OCI-LY3 (cell line): ENCODE measurements at regions not wholly inside any gene's neighbourhood (a gene's known extent, or its start where the extent isn't known, plus 50 kb on each side); places are given as distances from the start of the nearest gene placed in this dataset.

Experiments used
- H2AFZ ChIP-seq: fragments of 200-600, 300-600 bp; shearing (Covaris generic); 2 replicates; pipeline ENCODE4 v1.6.0; 2014; ENCODE audit warnings: antibody characterized with exemption, low read depth, low read length
- H3K27ac ChIP-seq: fragments of 200-600, 300-600 bp; sonication (generic); 2 replicates; pipeline ENCODE4 v1.5.1; 2014; ENCODE audit warnings: mild to moderate bottlenecking, low read length, moderate library complexity, mixed read lengths
- H3K27me3 ChIP-seq: fragments of 200-600, 300-600 bp; sonication (generic); 2 replicates; pipeline ENCODE4 v1.6.1; 2014; ENCODE audit warnings: low read depth, low read length, mixed read lengths
- H3K36me3 ChIP-seq: fragments of 200-600, 300-600 bp; sonication (generic); replicated peaks from 2 replicates; pipeline ENCODE3; 2014; ENCODE audit warnings: low read depth, low read length, mixed read lengths
- H3K4me1 ChIP-seq: fragments of 300-600, 200-600 bp; sonication (generic); 2 replicates; pipeline ENCODE4 v1.6.1; 2014; ENCODE audit warnings: low read length, mixed read lengths
- H3K4me2 ChIP-seq: fragments of 200-600, 300-600 bp; sonication (generic); 2 replicates; pipeline ENCODE4 v1.6.1; 2014; ENCODE audit warnings: low read length, mixed read lengths
- H3K4me3 ChIP-seq: fragments of 300-600, 200-600 bp; sonication (generic); 2 replicates; pipeline ENCODE4 v1.5.1; 2014; ENCODE audit warnings: antibody characterized with exemption, mild to moderate bottlenecking, low read length, moderate library complexity
- H3K79me2 ChIP-seq: fragments of 300-600, 200-600 bp; shearing (Covaris generic); 2 replicates; pipeline ENCODE4 v1.6.1; 2014; ENCODE audit warnings: mild to moderate bottlenecking, low read length, mixed read lengths
- H3K9ac ChIP-seq: fragments of 300-600, 200-600 bp; shearing (Covaris generic); 2 replicates; pipeline ENCODE4 v1.6.0; 2014; ENCODE audit warnings: mild to moderate bottlenecking, low read length, moderate library complexity
- H3K9me3 ChIP-seq: fragments of 200-600, 300-600 bp; shearing (Covaris generic); 2 replicates; pipeline ENCODE4 v1.6.1; 2014; ENCODE audit warnings: low read length, mixed read lengths; ENCODE audit not compliant: insufficient read depth
- H4K20me1 ChIP-seq: fragments of 200-600, 300-600 bp; sonication (generic); 2 replicates; pipeline ENCODE4 v1.6.1; 2016; ENCODE audit warnings: low read length, mixed read lengths; ENCODE audit not compliant: insufficient read depth
- CTCF ChIP-seq: fragments of 200-600, 300-600 bp; sonication (generic); IDR thresholded peaks from 2 replicates; pipeline ENCODE4 v1.5.1; 2014; ENCODE audit warnings: antibody characterized with exemption, low read length, low read depth
- EZH2phosphoT487 ChIP-seq: fragments of 200-600 bp; shearing (Covaris generic); IDR thresholded peaks from 2 replicates; pipeline ENCODE4 v1.6.1; 2018; ENCODE audit warnings: antibody characterized with exemption, mixed run types, low read depth

GRCh38 chr4:62470421-62470983 is 1270.4 kb downstream of the ADGRL3 start:
- Histone ChIP-seq H2AFZ (no peak overlapping the region), H3K9me3 (no peaks in the 10 kb centered on the region), H3K27me3 (no peaks in the 10 kb centered on the region), H3K4me3 (no peak overlapping the region), H3K9ac (no peak overlapping the region), H3K4me1 (no peaks in the 10 kb centered on the region), H4K20me1 (no peaks in the 10 kb centered on the region), H3K79me2 (no peaks in the 10 kb centered on the region), H3K36me3 (no peaks in the 10 kb centered on the region), H3K4me2 (no peak overlapping the region), H3K27ac (no peak overlapping the region)
- TF ChIP-seq CTCF: no peak
- TF ChIP-seq EZH2phosphoT487: no peak

GRCh38 chr4:62470020-62470419 is 1269.9 kb downstream of the ADGRL3 start:
- H3K9me3 ChIP-seq: no peaks in the 10 kb centered on the region
- no peaks in the 10 kb centered on the region for H3K4me1 ChIP-seq
- no peaks in the 10 kb centered on the region for H3K27me3 ChIP-seq
- no peak overlapping the region for H3K27ac ChIP-seq
- no peaks in the 10 kb centered on the region for H3K79me2 ChIP-seq
- H3K9ac ChIP-seq: no peak overlapping the region
- TF ChIP-seq CTCF (no peak), EZH2phosphoT487 (no peak)
- H3K4me3 ChIP-seq: no peak overlapping the region
- H3K36me3 ChIP-seq: no peaks in the 10 kb centered on the region
- no peaks in the 10 kb centered on the region for H4K20me1 ChIP-seq
- no peak overlapping the region for H3K4me2 ChIP-seq
- H2AFZ ChIP-seq: no peak overlapping the region

- no peak for TF ChIP-seq EZH2phosphoT487
- TF ChIP-seq CTCF: no peak
- no peak overlapping the region for H3K4me2 ChIP-seq
- H3K4me3 ChIP-seq: no peak overlapping the region
- no peaks in the 10 kb centered on the region for H3K27me3 ChIP-seq
- H4K20me1 ChIP-seq: no peaks in the 10 kb centered on the region
- no peak overlapping the region for H2AFZ ChIP-seq
- no peak overlapping the region for H3K9ac ChIP-seq
- H3K36me3 ChIP-seq: no peaks in the 10 kb centered on the region
- no peaks in the 10 kb centered on the region for H3K9me3 ChIP-seq
- no peaks in the 10 kb centered on the region for H3K79me2 ChIP-seq
- H3K27ac ChIP-seq: no peak overlapping the region
- no peaks in the 10 kb centered on the region for H3K4me1 ChIP-seq
Measured at GRCh38 chr4:62461961-62462360, 1261.8 kb downstream of the ADGRL3 start.

GRCh38 chr4:62460329-62460728 is 1260.2 kb downstream of the ADGRL3 start:
- Histone ChIP-seq H3K9ac (no peak overlapping the region), H3K27ac (no peak overlapping the region), H4K20me1 (no peaks in the 10 kb centered on the region), H3K4me1 (no peaks in the 10 kb centered on the region), H2AFZ (no peak overlapping the region), H3K27me3 (no peaks in the 10 kb centered on the region), H3K4me3 (no peak overlapping the region), H3K36me3 (no peaks in the 10 kb centered on the region), H3K4me2 (no peak overlapping the region), H3K9me3 (no peaks in the 10 kb centered on the region), H3K79me2 (no peaks in the 10 kb centered on the region)
- no peak for TF ChIP-seq EZH2phosphoT487
- no peak for TF ChIP-seq CTCF
